ENCODE measurements at regions not wholly inside any gene's neighbourhood (a gene's known extent, or its start where the extent isn't known, plus 50 kb on each side); places are given as distances from the start of the nearest gene placed in this dataset.

DNA sequence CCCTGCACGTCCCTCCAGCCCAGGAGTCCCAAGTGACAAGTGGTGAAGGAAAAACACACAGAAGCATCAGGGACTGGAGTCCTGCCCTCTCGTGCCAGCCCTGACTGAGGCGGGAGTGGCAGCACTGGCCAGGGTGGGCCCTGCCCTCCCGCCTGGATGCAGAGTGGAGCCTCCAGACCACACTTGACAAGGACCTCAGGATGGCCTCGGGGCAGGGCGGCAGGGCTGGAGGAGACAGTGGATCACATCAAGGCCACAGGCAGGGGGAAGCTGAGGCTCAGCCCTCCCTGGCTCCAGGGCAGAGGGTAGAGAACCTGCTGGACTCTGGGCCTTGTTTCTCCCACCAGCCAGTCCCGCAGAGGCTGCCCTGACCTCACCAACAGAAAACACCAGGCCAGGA is 128.8 kb upstream of the CDH4 start:
- H3K4me3 ChIP-seq (ENCODE audit: low read depth in 2 of 2, low read length in 1 of 2): no peak overlapping the region
- ChIA-PET CTCF (no interaction called here), POLR2A (no interaction called here)
- no peak for DNase-seq
- H3K27ac ChIP-seq (ENCODE audit: low read depth in 2 of 2, low read length in 1 of 2): no peak overlapping the region
- TF ChIP-seq EP300 (IDR thresholded peaks at IDR 0.05; ENCODE audit: borderline replicate concordance in 1 of 2, low read depth in 1 of 2, low read length in 1 of 2): no peak
- no peak for TF ChIP-seq YY1 (IDR thresholded peaks at IDR 0.05; ENCODE audit: low read depth)
- TF ChIP-seq SIN3A (IDR thresholded peaks at IDR 0.05; ENCODE audit: borderline replicate concordance, low read depth, low read length): no peak
- TF ChIP-seq POLR2AphosphoS5 (IDR thresholded peaks at IDR 0.05; ENCODE audit: low read depth, low read length): no peak
- no peak for TF ChIP-seq TEAD4 (IDR thresholded peaks at IDR 0.05; ENCODE audit: borderline replicate concordance, insufficient read depth)
- TF ChIP-seq FOSL2 (IDR thresholded peaks at IDR 0.05; ENCODE audit: borderline replicate concordance, low read depth): no peak
- TF ChIP-seq MXI1 (IDR thresholded peaks at IDR 0.05; ENCODE audit: low read depth, low read length): no peak
- TF ChIP-seq GABPA (IDR thresholded peaks at IDR 0.05; ENCODE audit: low read depth): no peak
- no peak for TF ChIP-seq CTCF (IDR thresholded peaks at IDR 0.05)
- no peak for TF ChIP-seq RAD21 (IDR thresholded peaks at IDR 0.05; ENCODE audit: low read length)
- TF ChIP-seq IRF3 (IDR thresholded peaks at IDR 0.05; ENCODE audit: low read depth, low read length): no peak
- TF ChIP-seq NFIC (IDR thresholded peaks at IDR 0.05; ENCODE audit: borderline replicate concordance): no peak
- TF ChIP-seq FOXJ3 (CRISPR knock-in tag; IDR thresholded peaks at IDR 0.05): no peak
- no peak for TF ChIP-seq SMC3 (IDR thresholded peaks at IDR 0.05; ENCODE audit: low read depth, low read length)
- no peak for TF ChIP-seq REST (IDR thresholded peaks at IDR 0.05; ENCODE audit: low read depth, low read length)
- TF ChIP-seq MEF2A (IDR thresholded peaks at IDR 0.05; ENCODE audit: borderline replicate concordance, low read depth): no peak
- 41% methylated on average over 3 of the region's 7 CpGs for WGBS (ENCODE audit: low lambda C conversion rate)
- no peaks in the 10 kb centered on the region for H3K4me1 ChIP-seq (ENCODE audit: control insufficient read depth in 1 of 2, insufficient read depth in 2 of 2, low read depth in 1 of 2, low read length in 1 of 2)
- H3K36me3 ChIP-seq (replicated peaks in 1 of 2; ENCODE audit: control insufficient read depth in 1 of 2, insufficient read depth in 2 of 2, low read length in 1 of 2): no peaks in the 10 kb centered on the region
- H3K9me3 ChIP-seq: no peaks in the 10 kb centered on the region
- no peaks in the 10 kb centered on the region for H3K9me2 ChIP-seq
- H2AFZ ChIP-seq (ENCODE audit: low read depth): no peak overlapping the region
- H4K20me1 ChIP-seq (ENCODE audit: insufficient read depth): no peaks in the 10 kb centered on the region
- H3K79me2 ChIP-seq (ENCODE audit: insufficient read depth): no peaks in the 10 kb centered on the region
- no peaks in the 10 kb centered on the region for H3K27me3 ChIP-seq (ENCODE audit: insufficient read depth)
- H3K4me2 ChIP-seq: no peak overlapping the region
- no peaks in the 10 kb centered on the region for H3F3A ChIP-seq (replicated peaks; ENCODE audit: insufficient read depth)
- no peak overlapping the region for H3K9ac ChIP-seq

Measured in SK-N-SH (cell line).